ENCODE measurements at regions not wholly inside any gene's neighbourhood (a gene's known extent, or its start where the extent isn't known, plus 50 kb on each side); places are given as distances from the start of the nearest gene placed in this dataset.

GRCh38 chr16:74213372-74213771 is 83.2 kb upstream of the PSMD7 start:
- DNase-seq (ENCODE audit: low spot score) = no peak
- no peaks in the 10 kb centered on the region for H3K36me3 ChIP-seq (ENCODE audit: insufficient read depth, low read length)
- no peaks in the 10 kb centered on the region for H3K9me2 ChIP-seq (ENCODE audit: insufficient read depth, low read length)
- ChIA-PET POLR2A (no interaction called here), CTCF (ENCODE audit: unreplicated experiment) (no interaction called here)
- H3K4me2 ChIP-seq (ENCODE audit: low read length) = no peak overlapping the region
- TF ChIP-seq EZH2phosphoT487 (IDR thresholded peaks at IDR 0.05; ENCODE audit: borderline replicate concordance, low read depth, low read length) (no peak), CTCF (conservative IDR thresholded peaks at IDR 0.05; ENCODE audit: low read length) (no peak)
- H3K4me1 ChIP-seq (ENCODE audit: insufficient read depth, low read length, poor library complexity, severe bottlenecking) = no peaks in the 10 kb centered on the region
- H2AFZ ChIP-seq (ENCODE audit: low read length) = no peak overlapping the region
- H3K9me3 ChIP-seq (ENCODE audit: low read length) = no peaks in the 10 kb centered on the region
- no peaks in the 10 kb centered on the region for H3K79me2 ChIP-seq (ENCODE audit: insufficient read depth, low read depth, low read length)
- no peaks in the 10 kb centered on the region for H4K20me1 ChIP-seq (ENCODE audit: insufficient read depth, low read length)
- H3K27ac ChIP-seq (ENCODE audit: low read depth, low read length, poor library complexity, severe bottlenecking) = no peak overlapping the region
- BruUV-seq (replicated peaks) = no TSS peak
- intact Hi-C loops (cut with micrococcal nuclease; ENCODE audit: unreplicated experiment) = no loop called here
- H3K4me3 ChIP-seq (ENCODE audit: low read depth, low read length, poor library complexity, severe bottlenecking) = no peak overlapping the region

- ChIA-PET CTCF (ENCODE audit: unreplicated experiment) (no interaction called here), POLR2A (no interaction called here)
- no peak for TF ChIP-seq CTCF (conservative IDR thresholded peaks at IDR 0.05; ENCODE audit: low read length)
- TF ChIP-seq EZH2phosphoT487 (IDR thresholded peaks at IDR 0.05; ENCODE audit: borderline replicate concordance, low read depth, low read length) = no peak
- intact Hi-C loops (cut with micrococcal nuclease; ENCODE audit: unreplicated experiment) = no loop called here
- Histone ChIP-seq H3K36me3 (ENCODE audit: insufficient read depth, low read length) (no peaks in the 10 kb centered on the region), H3K4me1 (ENCODE audit: insufficient read depth, low read length, poor library complexity, severe bottlenecking) (no peaks in the 10 kb centered on the region), H3K79me2 (ENCODE audit: insufficient read depth, low read depth, low read length) (no peaks in the 10 kb centered on the region), H3K4me3 (ENCODE audit: low read depth, low read length, poor library complexity, severe bottlenecking) (no peak overlapping the region), H3K9me2 (ENCODE audit: insufficient read depth, low read length) (no peaks in the 10 kb centered on the region), H4K20me1 (ENCODE audit: insufficient read depth, low read length) (no peaks in the 10 kb centered on the region), H2AFZ (ENCODE audit: low read length) (no peak overlapping the region), H3K4me2 (ENCODE audit: low read length) (no peak overlapping the region), H3K27ac (ENCODE audit: low read depth, low read length, poor library complexity, severe bottlenecking) (no peak overlapping the region), H3K9me3 (ENCODE audit: low read length) (no peaks in the 10 kb centered on the region)
- no TSS peak for BruUV-seq (replicated peaks)
- DNase-seq (ENCODE audit: low spot score) = no peak
Measured at GRCh38 chr16:74210245-74210644, 86.4 kb upstream of the PSMD7 start.

- Histone ChIP-seq H3K36me3 (ENCODE audit: insufficient read depth, low read length) (no peaks in the 10 kb centered on the region), H3K9me2 (ENCODE audit: insufficient read depth, low read length) (no peaks in the 10 kb centered on the region), H3K27ac (ENCODE audit: low read depth, low read length, poor library complexity, severe bottlenecking) (no peak overlapping the region), H4K20me1 (ENCODE audit: insufficient read depth, low read length) (no peaks in the 10 kb centered on the region), H3K9me3 (ENCODE audit: low read length) (no peaks in the 10 kb centered on the region), H3K4me2 (ENCODE audit: low read length) (no peak overlapping the region), H3K79me2 (ENCODE audit: insufficient read depth, low read depth, low read length) (no peaks in the 10 kb centered on the region), H2AFZ (ENCODE audit: low read length) (no peak overlapping the region), H3K4me3 (ENCODE audit: low read depth, low read length, poor library complexity, severe bottlenecking) (no peak overlapping the region), H3K4me1 (ENCODE audit: insufficient read depth, low read length, poor library complexity, severe bottlenecking) (no peaks in the 10 kb centered on the region)
- BruUV-seq (replicated peaks) = no TSS peak
- ChIA-PET CTCF (ENCODE audit: unreplicated experiment) (no interaction called here), POLR2A (no interaction called here)
- intact Hi-C loops (cut with micrococcal nuclease; ENCODE audit: unreplicated experiment) = no loop called here
- no peak for TF ChIP-seq CTCF (conservative IDR thresholded peaks at IDR 0.05; ENCODE audit: low read length)
- TF ChIP-seq EZH2phosphoT487 (IDR thresholded peaks at IDR 0.05; ENCODE audit: borderline replicate concordance, low read depth, low read length) = no peak
- DNase-seq (ENCODE audit: low spot score) = no peak
Measured at GRCh38 chr16:74202009-74202408, 94.6 kb upstream of the PSMD7 start.

Data from OCI-LY7 (cell line).